ENCODE measurements at regions not wholly inside any gene's neighbourhood (a gene's known extent, or its start where the extent isn't known, plus 50 kb on each side); places are given as distances from the start of the nearest gene placed in this dataset.

DNA sequence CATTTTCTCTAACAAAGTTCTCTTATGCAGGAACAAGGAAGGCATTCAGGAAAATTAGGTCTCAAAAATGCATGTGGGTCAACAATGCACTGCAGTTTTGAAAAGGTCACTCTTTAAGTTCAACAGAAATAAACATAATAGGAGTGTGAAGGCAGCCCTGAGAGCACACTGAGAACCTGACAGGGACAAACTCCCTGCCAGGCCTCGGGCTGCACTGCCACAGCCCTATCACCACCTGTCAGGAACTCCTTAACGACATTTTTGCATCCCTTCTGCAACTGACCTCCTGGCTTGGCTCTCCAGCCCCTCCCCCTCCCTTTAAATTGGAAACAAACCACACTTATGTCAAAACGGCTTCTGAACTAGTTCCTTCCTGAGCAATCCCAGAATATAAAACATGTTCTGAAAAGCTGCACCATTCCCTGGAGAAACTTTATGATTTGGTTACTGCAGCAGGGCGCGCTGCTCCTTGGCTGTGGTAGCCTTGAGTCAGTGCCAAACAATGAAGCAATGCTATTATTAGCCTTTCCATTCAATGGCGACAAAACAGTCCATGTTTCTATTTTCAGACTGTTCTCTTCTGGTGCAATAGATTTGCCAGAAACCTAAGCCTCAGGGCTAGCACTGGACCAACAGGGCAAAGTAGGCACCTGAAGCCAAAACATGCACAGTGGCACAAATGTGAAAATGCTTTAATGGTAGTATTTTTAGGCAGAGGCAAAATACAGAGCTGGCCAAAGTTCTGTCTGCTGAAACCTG lies 160.1 kb upstream of the ZNF608 start:
- Histone ChIP-seq H3K9me3 (replicated peaks in 1 of 3) (no peaks in the 10 kb centered on the region), H3K27ac (peak overlapping the region in 4 of 5 donors; percentile 20 to 75 (median 62)), H3K36me3 (replicated peaks in 1 of 2) (no peaks in the 10 kb centered on the region), H3K27me3 (no peaks in the 10 kb centered on the region), H3K4me1 (replicated peaks in 1 of 2) (peaks cover 32 to 54% of the 10 kb centered on the region in 2 donors), H3K4me3 (no peak overlapping the region)
- peak; percentile 69 to 83 (median 75) for DNase-seq
- 1 to 4% (median 1%) methylated on average over 6 of the region's 6 CpGs for WGBS, 4 donors
- TF ChIP-seq, protein P1, sequence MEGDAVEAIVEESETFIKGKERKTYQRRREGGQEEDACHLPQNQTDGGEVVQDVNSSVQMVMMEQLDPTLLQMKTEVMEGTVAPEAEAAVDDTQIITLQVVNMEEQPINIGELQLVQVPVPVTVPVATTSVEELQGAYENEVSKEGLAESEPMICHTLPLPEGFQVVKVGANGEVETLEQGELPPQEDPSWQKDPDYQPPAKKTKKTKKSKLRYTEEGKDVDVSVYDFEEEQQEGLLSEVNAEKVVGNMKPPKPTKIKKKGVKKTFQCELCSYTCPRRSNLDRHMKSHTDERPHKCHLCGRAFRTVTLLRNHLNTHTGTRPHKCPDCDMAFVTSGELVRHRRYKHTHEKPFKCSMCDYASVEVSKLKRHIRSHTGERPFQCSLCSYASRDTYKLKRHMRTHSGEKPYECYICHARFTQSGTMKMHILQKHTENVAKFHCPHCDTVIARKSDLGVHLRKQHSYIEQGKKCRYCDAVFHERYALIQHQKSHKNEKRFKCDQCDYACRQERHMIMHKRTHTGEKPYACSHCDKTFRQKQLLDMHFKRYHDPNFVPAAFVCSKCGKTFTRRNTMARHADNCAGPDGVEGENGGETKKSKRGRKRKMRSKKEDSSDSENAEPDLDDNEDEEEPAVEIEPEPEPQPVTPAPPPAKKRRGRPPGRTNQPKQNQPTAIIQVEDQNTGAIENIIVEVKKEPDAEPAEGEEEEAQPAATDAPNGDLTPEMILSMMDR (IDR thresholded peaks at IDR 0.05), result peak in 1 of 6 experiments; percentile 8
- no peak for TF ChIP-seq POLR2A (IDR thresholded peaks at IDR 0.05)
- intact Hi-C loops (cut with DNase I), result no loop called here

DNA sequence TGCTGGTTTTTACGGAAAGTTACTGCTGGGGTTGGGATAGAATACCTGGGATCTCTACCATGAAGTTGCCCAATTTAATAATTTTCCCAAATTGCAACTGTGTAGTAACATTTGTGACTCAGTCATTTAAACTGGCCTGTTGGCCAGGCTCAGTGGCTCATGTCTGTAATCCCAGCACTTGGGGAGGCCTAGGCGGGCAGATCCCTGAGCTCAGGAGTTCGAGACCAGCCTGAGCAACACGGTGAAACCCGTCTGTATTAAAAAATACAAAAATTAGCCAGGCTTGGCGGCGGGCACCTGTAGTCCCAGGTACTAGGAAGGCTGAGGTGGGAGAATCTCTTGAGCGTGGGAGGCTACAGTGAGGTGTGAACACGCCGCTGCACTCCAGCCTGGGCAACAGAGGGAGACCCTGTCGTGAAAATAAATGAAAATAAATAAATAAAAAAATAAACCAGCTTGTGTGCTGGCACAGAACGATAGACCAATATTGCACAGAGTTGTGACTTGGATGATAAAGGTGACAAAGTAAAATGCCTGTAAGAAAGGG lies 160.7 kb upstream of the ZNF608 start:
- 87 to 94% (median 90%) methylated on average over 12 of the region's 12 CpGs for WGBS, 4 donors
- no peaks in the 10 kb centered on the region for H3K27me3 ChIP-seq
- no peaks in the 10 kb centered on the region for H3K9me3 ChIP-seq (replicated peaks in 1 of 3)
- intact Hi-C loops (cut with DNase I), result no loop called here
- H3K4me1 ChIP-seq (replicated peaks in 1 of 2), result peaks cover 27 to 47% of the 10 kb centered on the region in 2 donors
- H3K4me3 ChIP-seq, result no peak overlapping the region
- TF ChIP-seq, protein P1 (IDR thresholded peaks at IDR 0.05), result no peak
- no peak for TF ChIP-seq POLR2A (IDR thresholded peaks at IDR 0.05)
- H3K27ac ChIP-seq, result peak overlapping the region in 4 of 5 donors; percentile 20 to 75 (median 62)
- no peaks in the 10 kb centered on the region for H3K36me3 ChIP-seq (replicated peaks in 1 of 2)
- DNase-seq, result peak in 1 of 7 donors; percentile 16

DNA sequence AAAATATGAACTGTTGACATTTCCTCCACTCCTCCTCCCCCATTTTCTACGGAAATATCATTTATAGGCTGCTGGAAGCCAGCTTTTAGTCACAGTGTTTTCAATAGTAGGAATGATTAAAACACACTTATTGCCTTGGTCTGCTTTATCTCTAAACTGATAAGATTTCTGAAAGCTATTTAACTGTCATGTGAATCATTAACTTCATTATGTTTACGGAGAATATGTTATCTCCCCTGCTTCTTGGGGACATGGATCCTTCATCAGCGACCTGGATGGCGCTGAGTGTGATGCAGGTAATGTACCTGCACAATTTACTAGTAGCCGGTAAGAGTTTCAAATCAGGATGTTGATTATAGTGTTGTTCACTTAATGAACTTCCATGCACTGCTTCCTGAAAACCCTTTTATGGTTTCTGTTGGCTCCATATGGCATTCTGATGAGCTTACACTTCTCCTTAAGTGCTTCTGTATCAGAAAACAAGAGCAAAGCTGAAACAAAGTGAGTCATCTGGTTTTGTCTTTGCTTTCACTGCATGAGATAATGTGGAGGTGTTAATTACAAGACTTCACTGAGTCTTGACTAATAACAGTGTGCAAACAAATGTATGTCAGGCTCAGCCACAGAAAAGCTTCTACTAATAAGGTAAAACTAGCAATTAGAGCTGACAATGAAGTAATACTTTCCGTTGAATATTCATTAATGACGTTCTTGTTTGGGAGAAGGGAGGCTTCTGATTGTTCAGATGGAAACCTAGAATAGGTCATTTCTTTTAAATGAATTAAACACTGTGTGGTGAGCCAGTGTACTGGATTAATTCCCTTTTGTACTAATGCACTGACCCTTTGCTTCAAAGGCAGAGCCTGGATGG lies 162.4 kb upstream of the ZNF608 start:
- no peaks in the 10 kb centered on the region for H3K27me3 ChIP-seq
- H3K36me3 ChIP-seq (replicated peaks in 1 of 2), result no peaks in the 10 kb centered on the region
- peaks cover 27 to 42% of the 10 kb centered on the region in 2 donors for H3K4me1 ChIP-seq (replicated peaks in 1 of 2)
- H3K9me3 ChIP-seq (replicated peaks in 1 of 3), result no peaks in the 10 kb centered on the region
- H3K4me3 ChIP-seq, result no peak overlapping the region
- TF ChIP-seq POLR2A (IDR thresholded peaks at IDR 0.05), result no peak
- TF ChIP-seq, protein P1 (IDR thresholded peaks at IDR 0.05), result no peak
- intact Hi-C loops (cut with DNase I), result no loop called here
- H3K27ac ChIP-seq, result no peak overlapping the region
- WGBS, 4 donors, result 44 to 50% (median 49%) methylated on average over 7 of the region's 7 CpGs
- DNase-seq, result no peak

DNA sequence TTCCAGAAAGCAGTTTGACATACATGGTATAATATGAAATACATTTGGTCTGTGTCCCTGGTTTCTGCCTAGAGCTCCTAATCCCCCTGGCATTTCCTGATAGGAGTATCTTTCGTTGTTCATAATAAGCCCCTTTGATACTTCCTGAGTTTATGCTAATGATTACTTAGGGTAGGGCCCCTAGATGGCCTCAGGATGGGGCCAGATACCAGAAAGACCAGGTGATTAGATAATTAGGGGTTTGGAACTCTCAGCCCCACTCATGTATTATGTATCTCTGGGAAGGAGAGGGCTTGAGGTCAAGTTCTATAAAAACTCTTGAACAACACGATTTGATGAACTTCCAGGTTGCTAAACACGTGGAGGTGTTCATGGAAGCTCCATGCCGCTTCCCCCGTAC lies 163.3 kb upstream of the ZNF608 start:
- Histone ChIP-seq H3K27ac (no peak overlapping the region), H3K4me1 (replicated peaks in 1 of 2) (peaks cover 27 to 42% of the 10 kb centered on the region in 2 donors), H3K9me3 (replicated peaks in 1 of 3) (no peaks in the 10 kb centered on the region), H3K36me3 (replicated peaks in 1 of 2) (no peaks in the 10 kb centered on the region), H3K27me3 (no peaks in the 10 kb centered on the region), H3K4me3 (no peak overlapping the region)
- TF ChIP-seq POLR2A (IDR thresholded peaks at IDR 0.05), result no peak
- TF ChIP-seq, protein P1 (IDR thresholded peaks at IDR 0.05), result no peak
- WGBS, 4 donors, result 89 to 96% (median 91%) methylated on average over 5 of the region's 5 CpGs
- intact Hi-C loops (cut with DNase I), result no loop called here
- no peak for DNase-seq
